Vagina (tissue), 2 donors: ENCODE measurements at regions not wholly inside any gene's neighbourhood (a gene's known extent, or its start where the extent isn't known, plus 50 kb on each side); places are given as distances from the start of the nearest gene placed in this dataset.

Experiments
- POLR2A ChIP-seq, 2 donors: fragments of 450-650 bp; IDR thresholded peaks; one replicate each; pipeline ENCODE4 v1.6.1; 2017; ENCODE audit warnings: antibody characterized with exemption in 2 of 2, mild to moderate bottlenecking in 2 of 2, moderate library complexity in 2 of 2
- POLR2AphosphoS5 ChIP-seq, 2 donors: sonication (generic); formaldehyde crosslinking; IDR thresholded peaks; one replicate each; pipeline ENCODE4 v1.9.0; 2017; ENCODE audit warnings: antibody characterized with exemption in 2 of 2, mild to moderate bottlenecking in 2 of 2, low read depth in 1 of 2; ENCODE audit not compliant: insufficient read depth in 1 of 2
- TF ChIP-seq, protein P1 (sequence below), 3 experiments: fragments of 450-650 bp in 2 of 3; fragments of 200-600 bp in 1 of 3; sonication (generic) in 1 of 3; IDR thresholded peaks; one replicate each; pipeline ENCODE4 v1.5.1; 2017 to 2019; ENCODE audit warnings: antibody characterized with exemption in 3 of 3, mild to moderate bottlenecking in 2 of 3, moderate library complexity in 2 of 3

DNA sequence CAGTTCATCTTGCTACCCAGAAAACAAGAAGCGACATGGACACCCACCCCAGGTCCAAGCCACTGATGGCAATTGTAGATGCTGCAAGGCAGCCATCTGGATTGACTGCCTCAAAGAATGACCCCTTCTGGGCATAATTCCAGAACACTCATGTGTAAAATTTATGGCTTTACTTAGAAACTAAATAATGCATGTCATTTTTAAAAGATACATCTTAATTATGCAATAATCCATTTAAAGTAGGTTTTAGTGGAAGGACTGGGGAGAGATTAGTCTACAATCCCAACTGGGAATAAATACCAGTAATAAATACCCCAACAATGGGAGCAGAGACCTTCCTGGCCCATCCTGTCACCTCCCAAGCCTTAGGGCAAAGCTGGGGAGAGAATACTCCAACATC is 247.7 kb downstream of the SS18 start:
- TF ChIP-seq POLR2A (IDR thresholded peaks at IDR 0.05) (no peak), POLR2AphosphoS5 (IDR thresholded peaks at IDR 0.05; ENCODE audit: insufficient read depth in 1 of 2, low read depth in 1 of 2) (no peak)
- TF ChIP-seq, protein P1, sequence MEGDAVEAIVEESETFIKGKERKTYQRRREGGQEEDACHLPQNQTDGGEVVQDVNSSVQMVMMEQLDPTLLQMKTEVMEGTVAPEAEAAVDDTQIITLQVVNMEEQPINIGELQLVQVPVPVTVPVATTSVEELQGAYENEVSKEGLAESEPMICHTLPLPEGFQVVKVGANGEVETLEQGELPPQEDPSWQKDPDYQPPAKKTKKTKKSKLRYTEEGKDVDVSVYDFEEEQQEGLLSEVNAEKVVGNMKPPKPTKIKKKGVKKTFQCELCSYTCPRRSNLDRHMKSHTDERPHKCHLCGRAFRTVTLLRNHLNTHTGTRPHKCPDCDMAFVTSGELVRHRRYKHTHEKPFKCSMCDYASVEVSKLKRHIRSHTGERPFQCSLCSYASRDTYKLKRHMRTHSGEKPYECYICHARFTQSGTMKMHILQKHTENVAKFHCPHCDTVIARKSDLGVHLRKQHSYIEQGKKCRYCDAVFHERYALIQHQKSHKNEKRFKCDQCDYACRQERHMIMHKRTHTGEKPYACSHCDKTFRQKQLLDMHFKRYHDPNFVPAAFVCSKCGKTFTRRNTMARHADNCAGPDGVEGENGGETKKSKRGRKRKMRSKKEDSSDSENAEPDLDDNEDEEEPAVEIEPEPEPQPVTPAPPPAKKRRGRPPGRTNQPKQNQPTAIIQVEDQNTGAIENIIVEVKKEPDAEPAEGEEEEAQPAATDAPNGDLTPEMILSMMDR (IDR thresholded peaks at IDR 0.05), result no peak
